GM20000 (cell line): ENCODE measurements at regions not wholly inside any gene's neighbourhood (a gene's known extent, or its start where the extent isn't known, plus 50 kb on each side); places are given as distances from the start of the nearest gene placed in this dataset.

Experiments
- DNase-seq: peaks from one replicate; pipeline ENCODE4 v3.0.0; 2012; ENCODE audit warnings: low spot score
- TF ChIP-seq, protein P1 (sequence below): IDR thresholded peaks from 2 replicates; pipeline ENCODE4 v1.5.1; 2012; ENCODE audit warnings: mild to moderate bottlenecking, control low read depth; ENCODE audit errors: extremely low read depth, missing control alignments

- DNase-seq = no peak
- TF ChIP-seq, protein P1, sequence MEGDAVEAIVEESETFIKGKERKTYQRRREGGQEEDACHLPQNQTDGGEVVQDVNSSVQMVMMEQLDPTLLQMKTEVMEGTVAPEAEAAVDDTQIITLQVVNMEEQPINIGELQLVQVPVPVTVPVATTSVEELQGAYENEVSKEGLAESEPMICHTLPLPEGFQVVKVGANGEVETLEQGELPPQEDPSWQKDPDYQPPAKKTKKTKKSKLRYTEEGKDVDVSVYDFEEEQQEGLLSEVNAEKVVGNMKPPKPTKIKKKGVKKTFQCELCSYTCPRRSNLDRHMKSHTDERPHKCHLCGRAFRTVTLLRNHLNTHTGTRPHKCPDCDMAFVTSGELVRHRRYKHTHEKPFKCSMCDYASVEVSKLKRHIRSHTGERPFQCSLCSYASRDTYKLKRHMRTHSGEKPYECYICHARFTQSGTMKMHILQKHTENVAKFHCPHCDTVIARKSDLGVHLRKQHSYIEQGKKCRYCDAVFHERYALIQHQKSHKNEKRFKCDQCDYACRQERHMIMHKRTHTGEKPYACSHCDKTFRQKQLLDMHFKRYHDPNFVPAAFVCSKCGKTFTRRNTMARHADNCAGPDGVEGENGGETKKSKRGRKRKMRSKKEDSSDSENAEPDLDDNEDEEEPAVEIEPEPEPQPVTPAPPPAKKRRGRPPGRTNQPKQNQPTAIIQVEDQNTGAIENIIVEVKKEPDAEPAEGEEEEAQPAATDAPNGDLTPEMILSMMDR = no peak
Observed at GRCh38 chr21:26626187-26626586, 53.1 kb upstream of the CYYR1 start.

DNA sequence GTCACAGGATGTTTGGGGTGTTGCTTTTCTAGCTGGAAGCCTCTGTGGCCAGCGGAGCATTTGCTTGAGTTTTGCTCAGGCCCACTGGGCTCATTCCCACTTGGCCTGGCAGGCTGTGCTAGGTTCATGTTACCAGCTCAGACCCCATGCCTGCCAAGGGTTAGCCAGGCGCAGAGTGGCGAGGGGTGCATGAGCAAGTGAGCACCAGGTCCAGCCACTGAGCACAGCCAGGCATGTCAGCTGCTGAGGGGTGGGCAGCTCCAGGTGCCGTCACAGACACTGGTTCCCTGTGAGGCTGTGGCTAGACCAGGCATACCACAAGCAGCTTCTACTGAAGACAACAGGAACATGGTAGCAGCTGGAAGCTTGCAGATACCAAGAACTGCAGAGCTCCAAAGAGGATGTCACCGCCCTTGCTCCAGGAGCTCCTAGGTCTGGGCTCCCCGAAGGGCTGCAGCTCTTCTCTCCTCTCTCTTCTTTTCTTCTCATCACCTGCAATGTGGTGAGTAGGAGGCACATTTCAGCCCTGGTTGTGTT is 52.0 kb upstream of the CYYR1 start:
- DNase-seq = no peak
- TF ChIP-seq, protein P1 = no peak
